Activated CD4-positive, alpha-beta T cell treated with anti-CD3 and anti-CD28 coated beads, Interleukin-2, amount 50 U/mL, for 24 hours (primary cell): ENCODE measurements at regions not wholly inside any gene's neighbourhood (a gene's known extent, or its start where the extent isn't known, plus 50 kb on each side); places are given as distances from the start of the nearest gene placed in this dataset.
"Not testable (repeated sequence)": the region's sequence is repeated elsewhere in the genome, so short reads cannot be mapped to it uniquely, and the experiment has no call there.

ENCODE experiments used
- DNase-seq, 2 donors: peaks; one replicate each; pipeline ENCODE4 v3.0.0-alpha.2; 2020; ENCODE audit warnings: low read depth in 1 of 2, low spot score in 1 of 2

DNA sequence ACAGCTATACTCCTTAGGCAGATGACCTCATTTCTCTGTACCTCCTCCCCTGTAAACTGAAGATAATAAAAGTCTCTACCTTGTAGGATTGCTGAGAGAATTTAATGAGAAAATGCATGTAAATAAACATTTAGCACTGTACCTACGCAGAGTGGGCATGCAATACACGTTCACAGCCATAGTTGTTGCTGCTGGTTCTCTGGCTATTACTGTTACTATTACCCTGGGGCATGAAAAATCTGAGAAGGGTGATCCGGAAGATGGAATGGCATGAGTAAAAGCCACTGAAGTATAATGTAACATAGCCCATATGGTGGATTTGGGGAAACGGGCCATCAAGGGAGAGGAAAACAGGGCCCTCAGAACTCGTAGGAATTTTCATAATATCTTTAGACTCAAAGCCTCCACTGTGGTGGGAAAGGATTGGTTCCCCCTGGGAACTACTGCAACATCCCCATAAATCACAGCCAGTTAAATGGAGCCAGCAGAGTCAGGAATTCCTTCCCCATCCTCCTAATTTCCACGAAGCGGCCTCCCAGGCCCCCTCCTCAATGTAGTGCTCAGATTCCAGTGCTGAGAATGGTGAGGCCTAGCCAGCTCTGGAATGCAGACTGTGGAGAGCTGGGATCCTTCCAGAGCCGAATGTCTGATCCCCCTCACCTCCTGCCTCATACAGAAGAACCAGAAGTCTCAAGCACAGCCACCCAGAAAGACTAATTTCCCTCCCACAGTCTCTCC, 205.3 kb downstream of the MN1 start:
- DNase-seq, result no peak

GRCh38 chr22:27597703-27598444, 203.7 kb downstream of the MN1 start:
- DNase-seq, result no peak

DNA sequence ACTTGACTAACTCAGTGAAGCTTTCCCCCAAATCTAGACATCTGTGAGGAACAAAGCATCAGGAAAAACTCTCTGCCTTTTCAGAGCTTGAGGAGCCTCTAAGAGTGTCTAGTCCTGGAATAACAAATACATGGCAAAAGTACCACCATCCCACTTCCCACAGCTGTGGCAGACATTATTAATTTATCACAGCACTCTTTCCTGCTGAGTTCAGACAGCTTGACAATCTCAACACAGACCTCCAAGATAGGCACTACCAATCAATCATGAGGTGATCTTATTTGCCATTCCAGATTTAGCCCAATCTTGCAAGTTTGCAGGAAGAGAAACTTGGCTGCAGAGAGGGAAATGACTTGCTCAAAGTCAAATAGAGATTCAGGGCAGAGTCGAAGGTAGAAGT, 202.8 kb downstream of the MN1 start:
- no peak for DNase-seq

DNA sequence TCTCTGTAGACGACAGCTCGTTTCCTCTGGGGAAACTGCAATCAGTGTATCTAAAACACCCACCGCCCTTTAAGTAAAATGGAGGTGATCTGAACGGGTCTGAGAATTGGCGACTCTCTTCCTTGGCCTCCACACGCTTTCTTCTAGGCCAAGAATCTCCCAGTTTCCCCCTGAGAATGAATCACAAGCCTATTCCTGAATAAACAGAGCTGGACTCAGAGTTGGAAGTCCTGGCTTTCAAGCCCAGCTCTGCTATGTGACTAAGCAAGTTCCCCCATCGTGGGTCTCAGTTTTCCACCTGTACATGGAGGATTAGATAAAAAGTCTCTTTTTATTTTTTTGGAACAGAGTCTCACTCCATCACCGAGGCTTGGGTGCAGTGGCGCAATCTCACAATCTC, 200.4 kb downstream of the MN1 start:
- DNase-seq, result no peak

- DNase-seq, result no peak
Measured at GRCh38 chr22:27602390-27602789, 199.2 kb downstream of the MN1 start.

- no peak for DNase-seq
Measured at GRCh38 chr22:27603111-27603799, 198.3 kb downstream of the MN1 start.

GRCh38 chr22:27603800-27604144, 197.8 kb downstream of the MN1 start:
- no peak for DNase-seq

GRCh38 chr22:27605390-27605789, 196.2 kb downstream of the MN1 start:
- no peak for DNase-seq

DNA sequence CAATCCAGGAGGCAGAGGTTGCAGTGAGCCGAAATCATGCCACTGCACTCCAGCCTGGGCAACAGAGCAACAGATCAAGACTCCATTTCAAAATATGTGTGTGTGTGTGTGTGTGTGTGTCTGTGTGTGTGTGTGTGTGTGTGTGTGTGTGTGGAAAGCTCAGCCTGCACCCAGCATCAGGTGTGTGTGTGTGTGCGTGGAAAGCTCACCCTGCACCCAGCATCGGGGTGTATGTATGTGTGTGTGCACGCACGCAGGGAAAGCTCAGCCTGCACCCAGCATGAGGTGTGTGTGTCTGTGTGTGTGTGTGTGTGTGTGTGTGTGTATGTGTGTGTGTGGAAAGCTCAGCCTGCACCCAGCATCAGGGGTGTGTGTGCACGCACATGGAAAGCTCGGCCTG, 193.8 kb downstream of the MN1 start:
- DNase-seq, result not testable (repeated sequence)

DNA sequence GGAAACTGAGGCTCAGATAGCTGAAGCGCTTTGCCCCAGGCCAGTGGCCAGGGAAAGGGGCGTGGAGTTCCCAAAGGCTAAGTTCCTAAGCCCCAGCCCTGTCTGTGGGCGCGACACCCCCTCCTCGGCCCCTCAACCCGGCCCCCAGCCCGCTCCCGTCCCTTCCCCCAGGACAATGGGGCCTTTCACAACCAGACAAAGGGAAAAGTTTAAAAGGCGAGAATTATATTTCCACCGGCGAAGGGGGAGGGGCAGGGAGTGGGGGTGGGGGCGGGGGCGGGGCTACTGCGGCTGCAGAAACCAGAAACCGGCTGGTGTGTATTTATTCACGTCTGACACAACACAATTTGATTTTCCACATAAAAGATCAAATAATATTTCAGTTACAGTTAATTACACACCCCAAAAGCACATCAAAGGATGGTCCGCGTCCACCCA, 192.1 kb downstream of the MN1 start:
- no peak for DNase-seq

DNA sequence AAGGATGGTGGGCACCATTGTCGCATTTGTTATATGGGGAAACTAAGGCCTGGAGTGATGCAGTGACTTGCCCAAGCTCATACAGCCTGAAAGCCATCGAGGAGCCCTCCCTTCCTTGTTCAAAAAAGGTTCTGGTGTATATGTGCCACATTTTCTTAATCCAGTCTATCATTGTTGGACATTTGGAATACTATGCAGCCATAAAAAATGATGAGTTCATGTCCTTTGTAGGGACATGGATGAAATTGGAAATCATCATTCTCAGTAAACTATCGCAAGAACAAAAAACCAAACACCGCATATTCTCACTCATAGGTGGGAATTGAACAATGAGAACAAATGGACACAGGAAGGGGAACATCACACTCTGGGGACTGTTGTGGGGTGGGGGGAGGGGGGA, 191.4 kb downstream of the MN1 start:
- DNase-seq, result not testable (repeated sequence)

- no peak for DNase-seq
Measured at GRCh38 chr22:27610863-27611786, 190.4 kb downstream of the MN1 start.

DNA sequence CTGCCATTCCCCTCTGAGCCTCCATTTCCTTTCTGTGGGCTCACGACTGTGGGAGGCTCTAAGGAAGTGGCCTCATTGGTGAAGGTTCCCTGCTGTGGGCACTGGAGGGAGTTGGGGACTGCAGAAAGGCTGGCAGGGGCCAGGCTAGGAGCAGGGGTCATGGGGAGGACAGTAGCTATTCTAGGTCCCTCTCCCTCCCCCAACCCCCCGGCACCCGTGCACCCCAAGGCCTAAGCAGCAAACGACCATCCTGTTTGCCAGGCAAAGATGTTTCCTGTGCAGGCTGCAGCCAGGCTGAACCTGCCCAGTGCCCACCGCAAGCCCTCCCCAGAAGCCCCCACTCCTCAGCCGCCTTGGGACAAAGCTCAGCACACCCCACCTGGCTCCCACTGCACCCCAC, 189.4 kb downstream of the MN1 start:
- DNase-seq, result no peak

- no peak for DNase-seq
Measured at GRCh38 chr22:27613099-27614005, 188.2 kb downstream of the MN1 start.

- DNase-seq, result no peak
Measured at GRCh38 chr22:27614006-27614649, 187.4 kb downstream of the MN1 start.

- no peak for DNase-seq
Measured at GRCh38 chr22:27614650-27615007, 186.9 kb downstream of the MN1 start.

- no peak for DNase-seq
Measured at GRCh38 chr22:27615408-27615807, 186.1 kb downstream of the MN1 start.

- DNase-seq, result no peak
Measured at GRCh38 chr22:27616033-27616432, 185.5 kb downstream of the MN1 start.

DNA sequence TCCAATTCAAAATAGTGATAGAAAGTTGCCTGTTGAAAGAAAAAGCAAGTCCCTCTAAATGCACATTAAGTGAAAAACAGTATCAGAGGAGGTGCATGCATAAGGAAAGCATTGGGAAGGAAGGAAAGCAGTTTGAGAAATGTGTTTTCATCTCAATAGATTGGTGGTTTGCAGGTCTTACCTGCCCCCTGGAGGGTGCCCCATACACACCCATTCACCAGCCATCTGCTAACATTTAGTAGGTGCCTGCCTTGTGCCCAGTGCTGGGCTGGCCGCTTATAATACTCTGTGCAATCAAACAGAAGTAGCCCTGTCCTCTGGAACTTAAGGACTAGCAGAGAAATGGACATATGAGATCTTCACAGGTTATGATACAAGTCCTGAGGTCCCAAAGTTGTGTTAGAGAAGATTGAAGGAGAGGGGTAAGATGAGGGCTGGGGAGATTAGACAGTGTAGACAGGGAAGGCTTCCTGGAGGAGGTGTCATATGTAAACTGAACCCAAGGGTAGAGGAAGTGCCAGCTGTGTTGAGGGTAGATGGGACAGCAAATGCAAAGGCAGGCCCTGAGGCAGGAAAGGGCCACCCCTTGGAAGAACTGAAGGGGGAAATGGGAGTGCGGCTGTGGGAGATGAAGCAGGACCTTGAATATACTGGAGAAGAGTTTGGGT, 184.2 kb downstream of the MN1 start:
- no peak for DNase-seq
